ENCODE measurements at regions not wholly inside any gene's neighbourhood (a gene's known extent, or its start where the extent isn't known, plus 50 kb on each side); places are given as distances from the start of the nearest gene placed in this dataset.

DNA sequence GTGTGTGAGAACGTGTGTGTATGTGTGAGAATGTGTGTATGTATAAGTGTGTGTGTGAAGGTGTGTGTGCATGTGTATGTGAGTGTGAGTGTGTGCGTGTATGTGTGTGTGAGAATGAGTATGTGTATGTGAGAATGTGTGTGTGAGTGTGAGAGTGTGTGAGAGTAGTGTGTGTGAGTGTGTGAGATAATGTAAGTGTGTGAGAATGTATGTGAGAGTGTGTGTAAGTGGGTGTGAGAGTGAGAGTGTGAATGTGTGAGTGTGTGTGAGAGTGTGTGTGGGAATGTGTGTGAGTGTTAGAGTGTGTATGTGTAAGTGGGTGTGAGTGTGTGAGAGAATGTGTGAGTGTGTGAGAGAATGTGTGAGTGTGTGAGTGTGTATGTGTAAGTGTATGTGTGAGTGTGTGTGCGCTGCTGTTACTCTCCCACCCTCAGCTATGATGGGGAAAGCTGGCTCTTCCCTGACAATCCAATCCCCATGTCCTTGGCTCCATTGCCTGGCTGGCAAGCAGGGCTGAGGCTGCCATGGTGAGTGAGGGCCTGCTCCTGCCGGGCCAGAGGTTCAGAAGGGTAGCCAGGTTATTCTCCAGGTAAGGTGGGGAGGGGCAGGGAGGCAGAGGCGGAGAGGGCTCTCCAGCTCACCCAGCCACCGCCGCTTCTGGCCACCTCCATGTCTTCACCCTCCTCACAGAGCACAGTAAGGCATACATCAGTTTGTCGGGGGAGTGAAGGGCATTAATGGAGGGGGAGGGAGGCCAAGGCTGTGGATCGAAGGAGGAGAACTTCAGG is 72.6 kb upstream of the PCBD1 start:
- TF ChIP-seq, protein P1, sequence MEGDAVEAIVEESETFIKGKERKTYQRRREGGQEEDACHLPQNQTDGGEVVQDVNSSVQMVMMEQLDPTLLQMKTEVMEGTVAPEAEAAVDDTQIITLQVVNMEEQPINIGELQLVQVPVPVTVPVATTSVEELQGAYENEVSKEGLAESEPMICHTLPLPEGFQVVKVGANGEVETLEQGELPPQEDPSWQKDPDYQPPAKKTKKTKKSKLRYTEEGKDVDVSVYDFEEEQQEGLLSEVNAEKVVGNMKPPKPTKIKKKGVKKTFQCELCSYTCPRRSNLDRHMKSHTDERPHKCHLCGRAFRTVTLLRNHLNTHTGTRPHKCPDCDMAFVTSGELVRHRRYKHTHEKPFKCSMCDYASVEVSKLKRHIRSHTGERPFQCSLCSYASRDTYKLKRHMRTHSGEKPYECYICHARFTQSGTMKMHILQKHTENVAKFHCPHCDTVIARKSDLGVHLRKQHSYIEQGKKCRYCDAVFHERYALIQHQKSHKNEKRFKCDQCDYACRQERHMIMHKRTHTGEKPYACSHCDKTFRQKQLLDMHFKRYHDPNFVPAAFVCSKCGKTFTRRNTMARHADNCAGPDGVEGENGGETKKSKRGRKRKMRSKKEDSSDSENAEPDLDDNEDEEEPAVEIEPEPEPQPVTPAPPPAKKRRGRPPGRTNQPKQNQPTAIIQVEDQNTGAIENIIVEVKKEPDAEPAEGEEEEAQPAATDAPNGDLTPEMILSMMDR (IDR thresholded peaks at IDR 0.05) = no peak
- no peak for DNase-seq (ENCODE audit: extremely low spot score, unreplicated experiment)
- H3K4me3 Mint-ChIP-seq (ENCODE audit: unreplicated experiment) = no peak overlapping the region
- H3K36me3 Mint-ChIP-seq (ENCODE audit: unreplicated experiment) = no peaks in the 10 kb centered on the region
- no peaks in the 10 kb centered on the region for H3K9me3 Mint-ChIP-seq (ENCODE audit: unreplicated experiment)
- no peaks in the 10 kb centered on the region for H3K4me1 Mint-ChIP-seq (ENCODE audit: unreplicated experiment)
- peaks cover 28% of the 10 kb centered on the region for H3K27me3 Mint-ChIP-seq (ENCODE audit: unreplicated experiment)
- H3K27ac Mint-ChIP-seq (ENCODE audit: unreplicated experiment) = no peak overlapping the region

DNA sequence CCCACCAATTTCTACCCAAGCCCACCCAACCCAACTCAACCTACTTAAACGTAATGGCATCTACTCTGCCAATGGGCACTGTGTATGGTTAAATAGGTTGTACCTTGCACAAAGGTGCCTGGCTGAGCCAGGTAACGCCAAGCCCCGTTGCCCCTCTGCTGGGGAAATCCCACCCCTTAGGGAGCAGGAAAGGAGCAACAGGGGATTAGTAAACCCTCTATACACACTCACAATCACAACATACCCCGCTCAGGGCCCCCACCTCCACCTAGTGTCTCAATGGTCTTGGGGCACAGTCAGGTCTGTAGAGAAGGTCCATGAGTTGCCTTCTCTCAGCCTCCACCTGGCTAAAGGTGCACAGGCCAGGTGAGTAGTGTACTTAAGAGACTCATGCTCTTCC is 74.3 kb upstream of the PCBD1 start:
- Mint-ChIP-seq H3K36me3 (ENCODE audit: unreplicated experiment) (no peaks in the 10 kb centered on the region), H3K27ac (ENCODE audit: unreplicated experiment) (no peak overlapping the region), H3K4me1 (ENCODE audit: unreplicated experiment) (no peaks in the 10 kb centered on the region), H3K27me3 (ENCODE audit: unreplicated experiment) (peaks cover 26% of the 10 kb centered on the region), H3K4me3 (ENCODE audit: unreplicated experiment) (no peak overlapping the region), H3K9me3 (ENCODE audit: unreplicated experiment) (no peaks in the 10 kb centered on the region)
- no peak for DNase-seq (ENCODE audit: extremely low spot score, unreplicated experiment)
- TF ChIP-seq, protein P1 (IDR thresholded peaks at IDR 0.05) = no peak

DNA sequence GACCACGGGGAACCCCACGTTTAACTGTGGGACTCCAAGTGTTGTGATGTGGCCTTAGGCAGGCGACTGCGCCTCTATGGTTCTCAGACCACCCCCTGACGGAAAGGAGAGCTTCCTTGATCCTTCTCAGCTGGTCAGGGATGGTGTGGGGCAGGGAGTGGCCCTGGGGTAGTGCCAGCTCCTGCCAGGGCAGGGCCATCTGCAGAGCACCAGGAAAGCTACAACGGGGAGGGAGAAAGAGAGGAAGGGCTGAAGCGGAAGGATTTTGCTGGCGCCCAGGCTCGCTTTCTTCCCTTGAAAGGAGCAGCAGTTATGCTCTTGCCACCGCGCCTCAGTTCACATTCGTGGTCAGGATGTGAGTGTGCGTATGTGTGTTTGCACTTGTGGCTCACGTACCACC is 74.9 kb upstream of the PCBD1 start:
- DNase-seq (ENCODE audit: extremely low spot score, unreplicated experiment) = no peak
- Mint-ChIP-seq H3K27ac (ENCODE audit: unreplicated experiment) (no peak overlapping the region), H3K36me3 (ENCODE audit: unreplicated experiment) (no peaks in the 10 kb centered on the region), H3K4me1 (ENCODE audit: unreplicated experiment) (no peaks in the 10 kb centered on the region), H3K9me3 (ENCODE audit: unreplicated experiment) (no peaks in the 10 kb centered on the region), H3K4me3 (ENCODE audit: unreplicated experiment) (no peak overlapping the region), H3K27me3 (ENCODE audit: unreplicated experiment) (peaks cover 26% of the 10 kb centered on the region)
- TF ChIP-seq, protein P1 (IDR thresholded peaks at IDR 0.05) = no peak

DNA sequence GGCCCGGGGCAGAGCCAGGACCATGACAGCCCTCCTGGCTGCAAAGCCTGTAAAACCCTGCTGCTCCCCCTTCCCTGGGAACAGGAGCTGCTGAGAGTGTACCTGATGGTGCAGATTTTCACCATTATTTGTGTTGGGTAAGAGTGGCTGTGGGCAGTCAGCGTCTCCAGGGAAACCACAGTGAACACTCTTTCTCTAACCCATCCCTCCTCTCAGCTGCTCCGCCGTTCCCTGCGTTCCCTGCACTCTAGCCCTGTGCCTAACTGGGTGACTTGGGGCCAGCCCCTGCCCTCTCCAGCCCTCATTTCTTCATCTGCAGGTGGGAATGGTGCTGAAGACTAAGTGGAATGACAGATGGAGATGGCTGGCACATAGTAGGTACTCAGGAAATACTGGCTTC is 75.9 kb upstream of the PCBD1 start:
- TF ChIP-seq, protein P1 (IDR thresholded peaks at IDR 0.05) = no peak
- Mint-ChIP-seq H3K4me3 (ENCODE audit: unreplicated experiment) (no peak overlapping the region), H3K4me1 (ENCODE audit: unreplicated experiment) (no peaks in the 10 kb centered on the region), H3K9me3 (ENCODE audit: unreplicated experiment) (no peaks in the 10 kb centered on the region), H3K27ac (ENCODE audit: unreplicated experiment) (no peak overlapping the region), H3K27me3 (ENCODE audit: unreplicated experiment) (peaks cover 26% of the 10 kb centered on the region), H3K36me3 (ENCODE audit: unreplicated experiment) (no peaks in the 10 kb centered on the region)
- DNase-seq (ENCODE audit: extremely low spot score, unreplicated experiment) = no peak

DNA sequence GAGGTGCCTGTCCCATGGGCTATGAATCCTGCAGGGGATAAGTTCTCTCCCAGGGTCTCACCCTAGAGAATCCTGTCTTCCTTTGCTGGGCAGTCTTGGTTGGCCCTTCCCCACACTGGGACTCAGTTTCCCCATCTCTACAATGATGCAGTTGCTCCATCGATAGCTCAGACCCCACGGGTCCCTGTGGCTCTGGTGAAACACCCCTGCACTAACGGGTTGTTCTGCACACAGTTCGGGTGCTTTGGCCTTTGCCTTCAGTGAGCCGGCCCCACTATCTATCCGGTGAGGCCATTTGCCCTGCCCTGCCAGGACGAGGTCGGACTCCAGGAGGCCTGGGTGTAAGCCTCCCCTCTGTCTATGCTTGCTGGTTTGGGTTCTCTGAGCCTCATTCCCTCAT is 76.5 kb upstream of the PCBD1 start:
- Mint-ChIP-seq H3K36me3 (ENCODE audit: unreplicated experiment) (no peaks in the 10 kb centered on the region), H3K9me3 (ENCODE audit: unreplicated experiment) (no peaks in the 10 kb centered on the region), H3K27ac (ENCODE audit: unreplicated experiment) (no peak overlapping the region), H3K4me1 (ENCODE audit: unreplicated experiment) (no peaks in the 10 kb centered on the region), H3K4me3 (ENCODE audit: unreplicated experiment) (no peak overlapping the region), H3K27me3 (ENCODE audit: unreplicated experiment) (peaks cover 27% of the 10 kb centered on the region)
- TF ChIP-seq, protein P1 (IDR thresholded peaks at IDR 0.05) = no peak
- DNase-seq (ENCODE audit: extremely low spot score, unreplicated experiment) = no peak

Measured in osteocyte (in vitro differentiated cells).